ENCODE measurements at regions not wholly inside any gene's neighbourhood (a gene's known extent, or its start where the extent isn't known, plus 50 kb on each side); places are given as distances from the start of the nearest gene placed in this dataset.

GRCh38 chr6:15994814-15995459 is 133.9 kb upstream of the MYLIP start:
- H3K4me1 ChIP-seq (ENCODE audit: control insufficient read depth, insufficient read depth, low read length) = no peaks in the 10 kb centered on the region
- no peaks in the 10 kb centered on the region for H3K36me3 ChIP-seq (ENCODE audit: control insufficient read depth, insufficient read depth, low read length)
- in situ Hi-C loops (cut with HindIII; ENCODE audit: low pct_unique_long_range_greater_than_20kb, low sequenced_read_pairs) = no loop called here
- ChIA-PET CTCF (no interaction called here), POLR2A (no interaction called here)
- TF ChIP-seq CTCF (IDR thresholded peaks at IDR 0.05) (no peak), POLR2AphosphoS5 (IDR thresholded peaks at IDR 0.05; ENCODE audit: low read depth, low read length) (no peak), TCF7L2 (IDR thresholded peaks at IDR 0.05; ENCODE audit: low read depth, low read length) (no peak), SIN3A (IDR thresholded peaks at IDR 0.05; ENCODE audit: borderline replicate concordance, insufficient read depth, low read depth, low read length) (no peak)
- TF ChIP-seq, protein P1, sequence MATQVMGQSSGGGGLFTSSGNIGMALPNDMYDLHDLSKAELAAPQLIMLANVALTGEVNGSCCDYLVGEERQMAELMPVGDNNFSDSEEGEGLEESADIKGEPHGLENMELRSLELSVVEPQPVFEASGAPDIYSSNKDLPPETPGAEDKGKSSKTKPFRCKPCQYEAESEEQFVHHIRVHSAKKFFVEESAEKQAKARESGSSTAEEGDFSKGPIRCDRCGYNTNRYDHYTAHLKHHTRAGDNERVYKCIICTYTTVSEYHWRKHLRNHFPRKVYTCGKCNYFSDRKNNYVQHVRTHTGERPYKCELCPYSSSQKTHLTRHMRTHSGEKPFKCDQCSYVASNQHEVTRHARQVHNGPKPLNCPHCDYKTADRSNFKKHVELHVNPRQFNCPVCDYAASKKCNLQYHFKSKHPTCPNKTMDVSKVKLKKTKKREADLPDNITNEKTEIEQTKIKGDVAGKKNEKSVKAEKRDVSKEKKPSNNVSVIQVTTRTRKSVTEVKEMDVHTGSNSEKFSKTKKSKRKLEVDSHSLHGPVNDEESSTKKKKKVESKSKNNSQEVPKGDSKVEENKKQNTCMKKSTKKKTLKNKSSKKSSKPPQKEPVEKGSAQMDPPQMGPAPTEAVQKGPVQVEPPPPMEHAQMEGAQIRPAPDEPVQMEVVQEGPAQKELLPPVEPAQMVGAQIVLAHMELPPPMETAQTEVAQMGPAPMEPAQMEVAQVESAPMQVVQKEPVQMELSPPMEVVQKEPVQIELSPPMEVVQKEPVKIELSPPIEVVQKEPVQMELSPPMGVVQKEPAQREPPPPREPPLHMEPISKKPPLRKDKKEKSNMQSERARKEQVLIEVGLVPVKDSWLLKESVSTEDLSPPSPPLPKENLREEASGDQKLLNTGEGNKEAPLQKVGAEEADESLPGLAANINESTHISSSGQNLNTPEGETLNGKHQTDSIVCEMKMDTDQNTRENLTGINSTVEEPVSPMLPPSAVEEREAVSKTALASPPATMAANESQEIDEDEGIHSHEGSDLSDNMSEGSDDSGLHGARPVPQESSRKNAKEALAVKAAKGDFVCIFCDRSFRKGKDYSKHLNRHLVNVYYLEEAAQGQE (IDR thresholded peaks at IDR 0.05; ENCODE audit: insufficient read depth in 1 of 2, low read depth in 2 of 2, low read length in 1 of 2) = no peak
- H3K9me3 ChIP-seq (ENCODE audit: control insufficient read depth, insufficient read depth, low read depth, low read length) = no peaks in the 10 kb centered on the region
- no peak overlapping the region for H3K4me3 ChIP-seq (ENCODE audit: low read depth in 2 of 2, low read length in 2 of 2)
- DNase-seq (ENCODE audit: low read depth, low spot score) = no peak
- intact Hi-C loops (cut with micrococcal nuclease; ENCODE audit: unreplicated experiment) = no loop called here
- no peak overlapping the region for H3K27ac ChIP-seq (ENCODE audit: low read length)
- BruUV-seq (replicated peaks) = no TSS peak
- H3K27me3 ChIP-seq (ENCODE audit: control insufficient read depth, insufficient read depth, low read length) = no peaks in the 10 kb centered on the region; the same call in 1 of the 2 replicates
- ATAC-seq = no peak

GRCh38 chr6:15993716-15994228 is 135.1 kb upstream of the MYLIP start:
- H3K4me3 ChIP-seq (ENCODE audit: low read depth in 2 of 2, low read length in 2 of 2) = no peak overlapping the region
- H3K27ac ChIP-seq (ENCODE audit: low read length) = no peak overlapping the region
- BruUV-seq (replicated peaks) = no TSS peak
- DNase-seq (ENCODE audit: low read depth, low spot score) = no peak
- CTCF ChIA-PET = no interaction called here
- TF ChIP-seq TCF7L2 (IDR thresholded peaks at IDR 0.05; ENCODE audit: low read depth, low read length) (no peak), SIN3A (IDR thresholded peaks at IDR 0.05; ENCODE audit: borderline replicate concordance, insufficient read depth, low read depth, low read length) (no peak), POLR2AphosphoS5 (IDR thresholded peaks at IDR 0.05; ENCODE audit: low read depth, low read length) (no peak), CTCF (IDR thresholded peaks at IDR 0.05) (no peak)
- TF ChIP-seq, protein P1 (IDR thresholded peaks at IDR 0.05; ENCODE audit: insufficient read depth in 1 of 2, low read depth in 2 of 2, low read length in 1 of 2) = no peak
- ATAC-seq = no peak
- H3K4me1 ChIP-seq (ENCODE audit: control insufficient read depth, insufficient read depth, low read length) = no peaks in the 10 kb centered on the region
- no peaks in the 10 kb centered on the region for H3K9me3 ChIP-seq (ENCODE audit: control insufficient read depth, insufficient read depth, low read depth, low read length)
- in situ Hi-C loops (cut with HindIII; ENCODE audit: low pct_unique_long_range_greater_than_20kb, low sequenced_read_pairs) (no loop called here), intact Hi-C loops (cut with micrococcal nuclease; ENCODE audit: unreplicated experiment) (no loop called here)
- H3K27me3 ChIP-seq (ENCODE audit: control insufficient read depth, insufficient read depth, low read length) = no peaks in the 10 kb centered on the region; the same call in 1 of the 2 replicates
- POLR2A ChIA-PET = no interaction called here
- H3K36me3 ChIP-seq (ENCODE audit: control insufficient read depth, insufficient read depth, low read length) = no peaks in the 10 kb centered on the region

All from Panc1 (cell line).